Gastroesophageal sphincter (tissue), 3 donors: ENCODE measurements at regions not wholly inside any gene's neighbourhood (a gene's known extent, or its start where the extent isn't known, plus 50 kb on each side); places are given as distances from the start of the nearest gene placed in this dataset.

Experiments
- CTCF ChIP-seq, 4 experiments: fragments of 200-600 bp in 2 of 4; fragments of 450-650 bp in 2 of 4; sonication (generic) in 1 of 4; IDR thresholded peaks; one replicate each; pipeline ENCODE4 v1.5.1; 2017 to 2019; ENCODE audit warnings: antibody characterized with exemption in 4 of 4, mild to moderate bottlenecking in 2 of 4, moderate library complexity in 2 of 4
- EP300 ChIP-seq: sonication (generic); formaldehyde crosslinking; IDR thresholded peaks from one replicate; pipeline ENCODE4 v1.6.1; 2017; ENCODE audit warnings: antibody characterized with exemption, mild to moderate bottlenecking
- POLR2AphosphoS5 ChIP-seq: sonication (generic); formaldehyde crosslinking; IDR thresholded peaks from one replicate; pipeline ENCODE4 v1.6.1; 2017; ENCODE audit warnings: antibody characterized with exemption

GRCh38 chr1:11596295-11596694, 57.9 kb downstream of the FBXO2 start:
- TF ChIP-seq CTCF (IDR thresholded peaks at IDR 0.05) (no peak), POLR2AphosphoS5 (no peak), EP300 (no peak)
